H54 (cell line): ENCODE measurements at regions not wholly inside any gene's neighbourhood (a gene's known extent, or its start where the extent isn't known, plus 50 kb on each side); places are given as distances from the start of the nearest gene placed in this dataset.

ENCODE experiments used
- DNase-seq: peaks from one replicate; pipeline ENCODE4 v3.0.0; 2011; ENCODE audit warnings: low spot score, mixed read lengths; ENCODE audit not compliant: insufficient read length
- FAIRE-seq: peaks from 3 replicates; lab custom pipeline; 2011; peaks lifted over from hg19 to GRCh38; lab: Jason Lieb, UNC
- POLR2A ChIP-seq: IDR thresholded peaks from 2 replicates; pipeline ENCODE4 v1.6.1; 2011; ENCODE audit warnings: low read depth, mild to moderate bottlenecking, low read length

GRCh38 chr2:204240961-204241360 is 304.3 kb upstream of the PARD3B start:
- no peak for DNase-seq
- no peak for FAIRE-seq
- no peak for TF ChIP-seq POLR2A

GRCh38 chr2:204249437-204249836 is 295.8 kb upstream of the PARD3B start:
- DNase-seq (no peak), FAIRE-seq (no peak)
- no peak for TF ChIP-seq POLR2A

GRCh38 chr2:204250692-204251091 is 294.6 kb upstream of the PARD3B start:
- TF ChIP-seq POLR2A: no peak
- FAIRE-seq: no peak
- DNase-seq: no peak

- TF ChIP-seq POLR2A: no peak
- DNase-seq: no peak
- FAIRE-seq: no peak
Observed at GRCh38 chr2:204251158-204251997, 293.9 kb upstream of the PARD3B start.

GRCh38 chr2:204251998-204252376 is 293.3 kb upstream of the PARD3B start:
- FAIRE-seq (no peak), DNase-seq (no peak)
- TF ChIP-seq POLR2A: no peak

- no peak for TF ChIP-seq POLR2A
- FAIRE-seq (no peak), DNase-seq (no peak)
Observed at GRCh38 chr2:204255071-204255470, 290.2 kb upstream of the PARD3B start.

- no peak for FAIRE-seq
- no peak for TF ChIP-seq POLR2A
- DNase-seq: no peak
Observed at GRCh38 chr2:204255526-204255925, 289.7 kb upstream of the PARD3B start.

GRCh38 chr2:204257781-204258180 is 287.5 kb upstream of the PARD3B start:
- DNase-seq (no peak), FAIRE-seq (no peak)
- TF ChIP-seq POLR2A: no peak

GRCh38 chr2:204258890-204259289 is 286.4 kb upstream of the PARD3B start:
- no peak for DNase-seq
- no peak for TF ChIP-seq POLR2A

GRCh38 chr2:204260162-204260877 is 285.0 kb upstream of the PARD3B start:
- no peak for TF ChIP-seq POLR2A
- DNase-seq (peak; percentile 23), FAIRE-seq (peak; percentile 45)

More at GRCh38 chr2:204258890-204259289, 286.4 kb upstream of the PARD3B start:
- no peak for FAIRE-seq

- DNase-seq: no peak
- no peak for TF ChIP-seq POLR2A
- FAIRE-seq: no peak
Observed at GRCh38 chr2:204260901-204261300, 284.4 kb upstream of the PARD3B start.

GRCh38 chr2:204261846-204262245 is 283.4 kb upstream of the PARD3B start:
- FAIRE-seq (no peak), DNase-seq (no peak)

GRCh38 chr2:204264085-204264553 is 281.2 kb upstream of the PARD3B start:
- no peak for TF ChIP-seq POLR2A
- FAIRE-seq (no peak), DNase-seq (no peak)

More at GRCh38 chr2:204261846-204262245, 283.4 kb upstream of the PARD3B start:
- no peak for TF ChIP-seq POLR2A

GRCh38 chr2:204264621-204265140 is 280.6 kb upstream of the PARD3B start:
- DNase-seq (no peak), FAIRE-seq (no peak)
- no peak for TF ChIP-seq POLR2A
